Renal pelvis (tissue), 1 donor: ENCODE measurements at regions not wholly inside any gene's neighbourhood (a gene's known extent, or its start where the extent isn't known, plus 50 kb on each side); places are given as distances from the start of the nearest gene placed in this dataset.

ENCODE experiments used
- DNase-seq: peaks from one replicate; pipeline ENCODE4 v3.0.0-alpha.2; 2013

GRCh38 chr2:5339473-5339872 lies 352.7 kb upstream of the SOX11 start:
- DNase-seq: no peak

DNA sequence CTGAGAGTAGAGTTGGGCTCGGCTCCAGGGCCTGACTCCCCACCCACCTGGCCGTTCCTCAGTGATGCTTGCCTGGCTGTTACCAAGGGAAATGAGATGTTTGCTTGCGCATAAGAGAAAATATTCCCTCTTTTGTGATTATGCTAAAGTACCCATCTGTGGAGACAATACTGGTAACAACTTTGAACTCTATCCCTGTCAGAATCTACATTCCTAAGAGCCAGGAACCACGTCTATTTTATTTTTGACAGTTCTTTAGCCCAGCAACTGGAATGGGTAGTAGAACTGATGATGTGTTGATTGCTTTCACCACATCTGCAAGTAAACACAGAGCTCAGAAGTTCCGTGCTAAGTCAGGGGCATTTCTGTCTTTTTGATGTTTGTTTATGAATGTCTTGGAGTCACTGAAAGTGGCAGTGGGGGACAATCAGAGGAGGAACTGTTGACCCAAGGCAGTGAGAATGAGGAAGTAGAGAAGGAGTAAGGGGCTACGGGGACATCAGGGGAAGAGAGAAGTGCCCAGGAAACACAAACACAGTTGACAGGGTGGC lies 348.3 kb upstream of the SOX11 start:
- DNase-seq: no peak

GRCh38 chr2:5352286-5352685 lies 339.9 kb upstream of the SOX11 start:
- DNase-seq: no peak

GRCh38 chr2:5353565-5353964 lies 338.6 kb upstream of the SOX11 start:
- DNase-seq: no peak

- DNase-seq: no peak
Measured at GRCh38 chr2:5359397-5359796, 332.8 kb upstream of the SOX11 start.

- DNase-seq: no peak
Measured at GRCh38 chr2:5360081-5360480, 332.1 kb upstream of the SOX11 start.

- DNase-seq: no peak
Measured at GRCh38 chr2:5364361-5364760, 327.8 kb upstream of the SOX11 start.

DNA sequence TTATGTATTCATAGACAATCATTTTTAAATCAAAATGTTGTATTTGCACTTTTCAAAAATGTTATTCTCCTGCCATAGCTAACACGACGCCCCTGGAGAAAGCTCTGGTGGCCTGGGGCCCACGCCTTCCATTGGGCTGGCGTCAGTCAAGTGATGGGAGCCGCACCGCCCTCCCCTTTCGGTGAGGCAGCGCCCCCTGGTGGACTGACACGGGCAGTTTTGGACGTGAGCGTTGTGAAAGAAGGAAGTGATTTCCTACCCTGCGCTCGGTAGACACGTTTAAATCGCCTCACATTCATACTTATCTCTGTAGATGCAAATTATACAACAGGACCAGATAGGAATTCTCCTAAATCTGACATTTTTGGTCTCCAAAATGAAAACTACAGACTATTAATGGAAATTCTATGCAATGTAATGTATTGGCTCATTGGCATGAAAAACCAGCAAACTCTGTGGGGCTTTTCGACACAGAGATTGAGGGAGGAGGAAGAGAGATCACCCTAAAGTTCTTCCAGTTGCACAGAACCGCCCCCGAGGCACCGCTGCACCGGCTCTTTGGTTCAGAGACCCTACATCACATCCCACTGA lies 326.2 kb upstream of the SOX11 start:
- DNase-seq: peak; percentile 71

DNA sequence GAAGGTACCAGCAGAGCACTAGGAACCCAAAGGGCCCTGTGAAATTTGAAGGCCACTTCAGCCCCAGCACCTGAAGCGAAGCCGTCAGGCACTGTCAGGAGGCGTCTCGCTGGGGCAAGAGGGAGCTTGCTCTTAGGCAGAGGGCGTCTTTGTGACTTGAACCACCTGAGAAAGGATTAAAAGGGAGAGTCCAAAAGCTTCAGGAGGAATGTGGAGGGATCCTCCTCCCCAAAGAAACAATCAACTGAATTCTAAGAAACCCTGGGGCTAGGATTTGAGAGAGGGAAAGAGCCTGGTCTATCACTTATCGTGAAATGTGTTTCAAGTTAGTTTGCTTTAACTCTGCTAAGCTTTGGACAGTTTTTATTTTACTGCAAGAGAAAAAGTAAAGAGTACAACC lies 324.9 kb upstream of the SOX11 start:
- DNase-seq: no peak

GRCh38 chr2:5368263-5368662 lies 323.9 kb upstream of the SOX11 start:
- no peak for DNase-seq

- no peak for DNase-seq
Measured at GRCh38 chr2:5369510-5369909, 322.7 kb upstream of the SOX11 start.

- no peak for DNase-seq
Measured at GRCh38 chr2:5370158-5370557, 322.0 kb upstream of the SOX11 start.

DNA sequence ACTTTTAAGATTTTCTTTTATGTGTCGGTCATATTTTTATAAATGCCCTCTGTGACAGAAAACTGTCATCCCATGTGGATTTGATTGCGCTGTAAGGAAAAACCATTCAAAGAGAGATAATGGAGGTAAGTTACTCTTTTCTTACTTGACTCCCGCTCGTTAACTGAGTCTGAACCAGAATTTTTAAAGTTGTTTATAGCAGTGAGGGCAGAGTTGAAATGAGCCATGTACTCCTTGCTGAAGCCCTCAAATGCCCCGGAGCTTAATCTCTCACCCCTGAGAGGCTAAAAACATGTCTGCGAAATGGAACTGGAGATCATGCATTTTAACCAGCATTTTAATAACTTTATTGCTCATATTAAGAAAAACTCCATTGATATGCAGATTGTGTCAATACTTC lies 320.0 kb upstream of the SOX11 start:
- DNase-seq: peak; percentile 43

GRCh38 chr2:5373200-5373599 lies 319.0 kb upstream of the SOX11 start:
- DNase-seq: peak; percentile 61

GRCh38 chr2:5374762-5375161 lies 317.4 kb upstream of the SOX11 start:
- no peak for DNase-seq

DNA sequence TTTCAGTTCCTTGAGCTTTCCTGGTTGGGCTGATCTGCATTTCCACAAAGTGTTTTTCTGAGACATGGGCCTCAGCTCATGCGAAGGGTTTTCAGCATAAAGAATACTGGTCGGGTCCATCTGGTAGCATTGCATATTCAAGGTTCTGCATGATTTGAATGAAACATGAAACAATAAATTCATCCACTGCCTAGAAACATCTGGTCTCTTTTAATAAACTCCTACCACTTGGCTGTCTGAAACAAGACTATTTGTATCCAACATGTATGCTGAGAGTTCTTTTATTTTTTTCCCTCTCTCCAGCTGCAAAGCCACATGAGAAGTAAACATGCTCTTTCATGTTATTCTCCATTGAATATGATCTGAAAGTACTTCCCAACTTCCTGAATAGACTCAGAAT lies 314.9 kb upstream of the SOX11 start:
- DNase-seq: no peak

DNA sequence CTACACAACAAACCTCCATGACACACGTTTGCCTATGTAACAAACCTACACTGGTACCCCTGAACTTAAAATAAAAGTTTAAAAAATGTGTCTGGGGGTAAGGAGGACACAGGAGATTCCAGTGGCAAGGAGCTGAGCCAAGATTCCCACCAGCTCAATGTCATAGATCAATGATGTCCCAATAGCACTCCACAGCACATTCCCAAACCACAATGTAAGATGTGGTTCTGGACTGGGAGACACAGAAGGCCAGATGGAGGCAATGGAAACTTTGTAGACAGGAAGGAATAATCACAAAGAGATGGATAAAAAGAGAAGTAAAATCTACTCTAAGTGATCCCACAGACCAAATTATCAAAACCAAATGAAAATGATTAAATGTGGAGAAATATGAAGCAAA lies 312.4 kb upstream of the SOX11 start:
- DNase-seq: no peak

DNA sequence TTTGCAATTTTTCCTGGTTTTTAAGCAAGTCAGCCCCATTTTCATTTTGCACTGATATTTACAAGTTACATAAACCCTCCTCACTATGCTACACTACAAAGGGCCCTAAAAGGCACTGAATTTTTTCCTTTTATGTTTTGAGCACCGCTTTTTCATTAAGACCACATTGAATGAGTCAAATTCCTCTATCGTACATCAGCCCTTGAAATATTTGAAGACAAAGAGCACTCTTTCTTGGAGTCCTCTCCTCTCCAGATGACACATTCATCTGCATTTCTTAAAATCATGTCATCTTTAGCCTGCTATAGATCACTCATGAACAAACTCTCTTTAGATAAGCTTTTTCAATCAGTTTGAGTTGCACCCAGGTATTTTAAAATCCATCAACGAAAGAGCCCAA lies 306.6 kb upstream of the SOX11 start:
- no peak for DNase-seq

- DNase-seq: no peak
Measured at GRCh38 chr2:5387406-5387805, 304.8 kb upstream of the SOX11 start.

- no peak for DNase-seq
Measured at GRCh38 chr2:5389740-5390139, 302.4 kb upstream of the SOX11 start.

- peak; percentile 70 for DNase-seq
Measured at GRCh38 chr2:5391362-5391761, 300.8 kb upstream of the SOX11 start.

- DNase-seq: no peak
Measured at GRCh38 chr2:5392658-5393057, 299.5 kb upstream of the SOX11 start.

DNA sequence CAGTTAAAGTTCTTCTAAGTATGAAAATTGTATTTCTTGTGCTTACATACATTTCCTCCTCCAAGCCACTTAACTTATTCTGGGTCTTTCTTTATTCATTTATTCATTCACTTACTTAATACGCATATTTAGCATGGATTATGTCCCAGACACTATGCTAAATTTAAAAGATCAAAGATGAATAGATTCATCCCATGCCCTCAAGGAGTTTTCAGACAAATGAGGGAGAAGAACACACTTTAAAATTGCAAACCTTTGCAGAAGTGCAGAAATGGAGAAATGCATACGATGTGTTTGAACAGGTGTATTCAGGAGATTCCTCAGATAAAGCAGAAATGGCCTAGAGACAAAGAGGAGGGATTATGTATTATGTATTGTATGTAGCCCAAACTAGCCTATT lies 298.7 kb upstream of the SOX11 start:
- no peak for DNase-seq

- DNase-seq: no peak
Measured at GRCh38 chr2:5394223-5394622, 298.0 kb upstream of the SOX11 start.
